ENCODE measurements at regions not wholly inside any gene's neighbourhood (a gene's known extent, or its start where the extent isn't known, plus 50 kb on each side); places are given as distances from the start of the nearest gene placed in this dataset.

DNA sequence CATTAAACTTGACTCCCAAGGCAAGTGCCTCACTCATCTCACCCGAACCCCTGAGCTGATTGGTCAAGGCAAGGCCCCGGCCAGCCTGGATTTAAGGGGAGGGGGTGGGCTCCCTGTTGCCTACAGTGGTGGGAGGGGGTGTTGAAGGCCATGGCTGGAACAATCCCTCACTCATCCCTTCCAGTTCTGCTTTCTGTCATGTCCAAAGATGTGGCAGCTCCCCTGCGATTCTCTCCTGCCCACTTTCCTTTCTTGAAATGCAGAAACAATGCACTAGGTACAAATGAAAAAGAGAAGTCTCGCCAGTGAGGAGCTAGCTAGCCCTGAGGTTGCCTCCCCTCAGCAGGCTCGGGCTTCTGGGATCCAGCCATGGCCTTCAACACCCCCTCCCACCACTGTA lies 240.9 kb downstream of the SYK start (continued):
- TF ChIP-seq CHD7 (IDR thresholded peaks at IDR 0.05; ENCODE audit: insufficient replicate concordance, low read length) (no peak), EGR1 (IDR thresholded peaks at IDR 0.05; ENCODE audit: borderline replicate concordance, low read depth, low read length) (no peak)
